Endothelial cell of umbilical vein (primary cell): ENCODE measurements at regions not wholly inside any gene's neighbourhood (a gene's known extent, or its start where the extent isn't known, plus 50 kb on each side); places are given as distances from the start of the nearest gene placed in this dataset.

Experiments
- EZH2 ChIP-seq: IDR thresholded peaks from 2 replicates; pipeline ENCODE4 v1.6.1; 2012; ENCODE audit warnings: borderline replicate concordance, low read depth, mild to moderate bottlenecking, moderate library complexity, low read length, inconsistent platforms; ENCODE audit not compliant: severe bottlenecking
- GATA2 ChIP-seq: IDR thresholded peaks from 2 replicates; pipeline ENCODE4 v1.7.0; 2011; ENCODE audit warnings: low read depth, mild to moderate bottlenecking, moderate library complexity, mixed read lengths, low read length; ENCODE audit not compliant: insufficient read length, insufficient read depth
- MYC ChIP-seq: IDR thresholded peaks from one replicate; pipeline ENCODE4 v1.6.1; 2011; ENCODE audit warnings: mild to moderate bottlenecking, low read depth, low read length
- POLR2A ChIP-seq: IDR thresholded peaks from 2 replicates; pipeline ENCODE4 v1.6.1; 2012; ENCODE audit warnings: low read depth, mild to moderate bottlenecking, control low read depth, low read length
- POLR2AphosphoS5 ChIP-seq: IDR thresholded peaks from 2 replicates; pipeline ENCODE4 v1.6.1; 2012; ENCODE audit warnings: low read depth, mild to moderate bottlenecking, control low read depth, low read length, moderate library complexity; ENCODE audit not compliant: insufficient read depth
- TF ChIP-seq, protein P1 (sequence below), 2 donors: IDR thresholded peaks; 1 replicate in 1 of 2; 2 replicates in 1 of 2; pipeline ENCODE4 v1.5.1; 2011; ENCODE audit warnings: low read length in 2 of 2, mild to moderate bottlenecking in 2 of 2, moderate library complexity in 2 of 2, control low read depth in 1 of 2, inconsistent platforms in 1 of 2, low read depth in 1 of 2; ENCODE audit not compliant: insufficient read depth in 1 of 2; ENCODE audit errors: extremely low read depth in 1 of 2
- TF ChIP-seq, protein P2 (sequence below): IDR thresholded peaks from 2 replicates; pipeline ENCODE4 v1.6.1; 2011; ENCODE audit not compliant: insufficient read depth, insufficient read length

- TF ChIP-seq POLR2AphosphoS5: no peak
- no peak for TF ChIP-seq GATA2
- TF ChIP-seq POLR2A: no peak
- TF ChIP-seq, protein P1, sequence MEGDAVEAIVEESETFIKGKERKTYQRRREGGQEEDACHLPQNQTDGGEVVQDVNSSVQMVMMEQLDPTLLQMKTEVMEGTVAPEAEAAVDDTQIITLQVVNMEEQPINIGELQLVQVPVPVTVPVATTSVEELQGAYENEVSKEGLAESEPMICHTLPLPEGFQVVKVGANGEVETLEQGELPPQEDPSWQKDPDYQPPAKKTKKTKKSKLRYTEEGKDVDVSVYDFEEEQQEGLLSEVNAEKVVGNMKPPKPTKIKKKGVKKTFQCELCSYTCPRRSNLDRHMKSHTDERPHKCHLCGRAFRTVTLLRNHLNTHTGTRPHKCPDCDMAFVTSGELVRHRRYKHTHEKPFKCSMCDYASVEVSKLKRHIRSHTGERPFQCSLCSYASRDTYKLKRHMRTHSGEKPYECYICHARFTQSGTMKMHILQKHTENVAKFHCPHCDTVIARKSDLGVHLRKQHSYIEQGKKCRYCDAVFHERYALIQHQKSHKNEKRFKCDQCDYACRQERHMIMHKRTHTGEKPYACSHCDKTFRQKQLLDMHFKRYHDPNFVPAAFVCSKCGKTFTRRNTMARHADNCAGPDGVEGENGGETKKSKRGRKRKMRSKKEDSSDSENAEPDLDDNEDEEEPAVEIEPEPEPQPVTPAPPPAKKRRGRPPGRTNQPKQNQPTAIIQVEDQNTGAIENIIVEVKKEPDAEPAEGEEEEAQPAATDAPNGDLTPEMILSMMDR (IDR thresholded peaks at IDR 0.05; ENCODE audit: extremely low read depth in 1 of 2, insufficient read depth in 1 of 2, low read depth in 1 of 2, low read length in 2 of 2): no peak
- TF ChIP-seq, protein P2, sequence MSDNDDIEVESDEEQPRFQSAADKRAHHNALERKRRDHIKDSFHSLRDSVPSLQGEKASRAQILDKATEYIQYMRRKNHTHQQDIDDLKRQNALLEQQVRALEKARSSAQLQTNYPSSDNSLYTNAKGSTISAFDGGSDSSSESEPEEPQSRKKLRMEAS: no peak
- no peak for TF ChIP-seq EZH2
- TF ChIP-seq MYC: no peak
Measured at GRCh38 chr1:58340185-58340584, 206.3 kb downstream of the OMA1 start.
